Kidney (tissue), 13 donors: ENCODE measurements at regions not wholly inside any gene's neighbourhood (a gene's known extent, or its start where the extent isn't known, plus 50 kb on each side); places are given as distances from the start of the nearest gene placed in this dataset.

Experiments used
- DNase-seq, 5 donors: peaks; one replicate each; pipeline ENCODE4 v3.0.0-alpha.2; 2013 to 2020
- FAIRE-seq: peaks from 2 replicates; lab custom pipeline; 2012; peaks lifted over from hg19 to GRCh38; lab: Jason Lieb, UNC
- H3K27ac ChIP-seq, 2 donors: one replicate each; pipeline ENCODE4 v1.7.0; 2013; ENCODE audit warnings: low read depth in 2 of 2, low read length in 2 of 2, inconsistent platforms in 1 of 2
- H3K27me3 ChIP-seq: one replicate; pipeline ENCODE4 v1.7.1; 2013; ENCODE audit warnings: low read length, inconsistent platforms; ENCODE audit not compliant: control insufficient read depth, insufficient read depth
- H3K36me3 ChIP-seq, 3 donors: one replicate each; pipeline versions ENCODE4 v1.7.0 to v1.7.1; 2013; ENCODE audit warnings: low read length in 3 of 3, control low read depth in 1 of 3, inconsistent platforms in 1 of 3; ENCODE audit not compliant: insufficient read depth in 3 of 3, control insufficient read depth in 2 of 3
- H3K4me1 ChIP-seq, 3 donors: one replicate each; pipeline versions ENCODE4 v1.7.0 to v1.7.1; 2013; ENCODE audit warnings: low read length in 3 of 3, inconsistent platforms in 1 of 3, low read depth in 1 of 3; ENCODE audit not compliant: control insufficient read depth in 2 of 3, insufficient read depth in 2 of 3
- H3K4me3 ChIP-seq, 3 donors: one replicate each; pipeline versions ENCODE4 v1.7.0 to v1.8.1; 2013; ENCODE audit warnings: low read length in 3 of 3, control low read depth in 1 of 3, inconsistent platforms in 1 of 3
- H3K9ac ChIP-seq, 3 donors: one replicate each; pipeline versions ENCODE4 v1.7.0 to v1.7.1; 2013; ENCODE audit warnings: low read length in 3 of 3, control low read depth in 1 of 3, inconsistent platforms in 1 of 3
- H3K9me3 ChIP-seq, 3 donors: one replicate each; pipeline versions ENCODE4 v1.7.0 to v1.7.1; 2013; ENCODE audit warnings: low read length in 3 of 3, control low read depth in 1 of 3, inconsistent platforms in 1 of 3; ENCODE audit not compliant: control insufficient read depth in 2 of 3, insufficient read depth in 1 of 3
- CTCF ChIP-seq: IDR thresholded peaks from 3 replicates; pipeline ENCODE4 v1.5.1; 2012; ENCODE audit warnings: mild to moderate bottlenecking, moderate library complexity, borderline replicate concordance; ENCODE audit not compliant: insufficient read depth; ENCODE audit errors: extremely low read depth
- intact Hi-C: fragments of 100-400 bp; cut with DNase I; formaldehyde crosslinking; loops from one replicate; pipeline ENCODE4 v1.11.1; 2022
- donor health status: control.
- donor health status: control.
- donor health status: control.
- donor health status: control.
- donor health status: control.
- donor health status: DM: yes; HTN: yes; CAD: no.
- donor health status: Normal renal cell carcinoma (clear cell type).

GRCh38 chr10:105872665-105873064 is 1231.6 kb downstream of the SORCS3 start:
- peaks cover 0 to 5% (median 0%) of the 10 kb centered on the region in 3 donors for H3K9me3 ChIP-seq
- DNase-seq (no peak), FAIRE-seq (no peak)
- H3K27me3 ChIP-seq, result no peaks in the 10 kb centered on the region
- H3K4me1 ChIP-seq, result no peaks in the 10 kb centered on the region
- H3K27ac ChIP-seq, result no peak overlapping the region
- no peak overlapping the region for H3K9ac ChIP-seq
- intact Hi-C loops, result no loop called here
- no peak for TF ChIP-seq CTCF
- no peak overlapping the region for H3K4me3 ChIP-seq
- no peaks in the 10 kb centered on the region for H3K36me3 ChIP-seq

GRCh38 chr10:105868935-105869334 is 1227.8 kb downstream of the SORCS3 start:
- H3K4me3 ChIP-seq, result no peak overlapping the region
- H3K27ac ChIP-seq, result no peak overlapping the region
- no peaks in the 10 kb centered on the region for H3K36me3 ChIP-seq
- no peaks in the 10 kb centered on the region for H3K4me1 ChIP-seq
- no peak for TF ChIP-seq CTCF
- H3K9me3 ChIP-seq, result peaks cover 0 to 5% (median 0%) of the 10 kb centered on the region in 3 donors
- no peak for DNase-seq
- FAIRE-seq, result no peak
- H3K27me3 ChIP-seq, result no peaks in the 10 kb centered on the region
- intact Hi-C loops, result no loop called here
- H3K9ac ChIP-seq, result no peak overlapping the region

- H3K36me3 ChIP-seq, result no peaks in the 10 kb centered on the region
- TF ChIP-seq CTCF, result no peak
- H3K4me1 ChIP-seq, result no peaks in the 10 kb centered on the region
- H3K9ac ChIP-seq, result no peak overlapping the region
- FAIRE-seq, result no peak
- intact Hi-C loops, result no loop called here
- no peak overlapping the region for H3K4me3 ChIP-seq
- H3K9me3 ChIP-seq, result no peaks in the 10 kb centered on the region
- H3K27me3 ChIP-seq, result no peaks in the 10 kb centered on the region
- H3K27ac ChIP-seq, result no peak overlapping the region
- DNase-seq, result no peak
Observed at GRCh38 chr10:105864854-105865253, 1223.8 kb downstream of the SORCS3 start.
